ENCODE measurements at regions not wholly inside any gene's neighbourhood (a gene's known extent, or its start where the extent isn't known, plus 50 kb on each side); places are given as distances from the start of the nearest gene placed in this dataset.

GRCh38 chr2:236877972-236878371 is 207.7 kb upstream of the COPS8 start:
- H3K27ac ChIP-seq = no peak overlapping the region
- TF ChIP-seq CTCF (conservative IDR thresholded peaks at IDR 0.05) = no peak

GRCh38 chr2:236879416-236879963 is 206.2 kb upstream of the COPS8 start:
- no peak for TF ChIP-seq CTCF (conservative IDR thresholded peaks at IDR 0.05)
- peak overlapping the region; percentile 31; the same call in 1 of the 2 replicates for H3K27ac ChIP-seq

- H3K27ac ChIP-seq = no peak overlapping the region
- TF ChIP-seq CTCF (conservative IDR thresholded peaks at IDR 0.05) = no peak
These were observed 203.6 kb upstream of the COPS8 start for GRCh38 chr2:236882074-236882473.

- TF ChIP-seq CTCF (conservative IDR thresholded peaks at IDR 0.05) = no peak
These were observed 202.8 kb upstream of the COPS8 start for GRCh38 chr2:236882930-236883329.

GRCh38 chr2:236883819-236884218 is 201.9 kb upstream of the COPS8 start:
- no peak overlapping the region for H3K27ac ChIP-seq
- TF ChIP-seq CTCF (conservative IDR thresholded peaks at IDR 0.05) = no peak

More at GRCh38 chr2:236882930-236883329, 202.8 kb upstream of the COPS8 start:
- H3K27ac ChIP-seq = no peak overlapping the region

- TF ChIP-seq CTCF (conservative IDR thresholded peaks at IDR 0.05) = no peak
These were observed 201.0 kb upstream of the COPS8 start for GRCh38 chr2:236884569-236885175.

GRCh38 chr2:236886456-236886855 is 199.2 kb upstream of the COPS8 start:
- no peak for TF ChIP-seq CTCF (conservative IDR thresholded peaks at IDR 0.05)
- H3K27ac ChIP-seq = no peak overlapping the region

More at GRCh38 chr2:236884569-236885175, 201.0 kb upstream of the COPS8 start:
- H3K27ac ChIP-seq = no peak overlapping the region

All from VCaP (cell line).